Common myeloid progenitor, CD34-positive (primary cell): ENCODE measurements at regions not wholly inside any gene's neighbourhood (a gene's known extent, or its start where the extent isn't known, plus 50 kb on each side); places are given as distances from the start of the nearest gene placed in this dataset.

Experiments
- CTCF ChIA-PET: fragments of 350-600 bp; sonication (Branson Sonifier 250); formaldehyde crosslinking; loops from one replicate; lab custom pipeline; 2021; ENCODE audit warnings: antibody characterized with exemption; lab: Charles Lee
- POLR2A ChIA-PET: fragments of 350-600 bp; sonication (Branson Sonifier 250); formaldehyde crosslinking; loops from one replicate; lab custom pipeline; 2021; ENCODE audit warnings: antibody characterized with exemption; lab: Charles Lee
- DNase-seq, 3 donors: peaks; one replicate each; pipeline versions ENCODE4 v3.0.0 to v3.0.0-alpha.2; 2013
- H3K27ac ChIP-seq, 2 experiments: 1 replicate in 1 of 2; 2 replicates in 1 of 2; pipeline ENCODE4 v1.7.0; 2013; ENCODE audit warnings: inconsistent platforms in 2 of 2, low read length in 2 of 2, mild to moderate bottlenecking in 2 of 2, low read depth in 1 of 2, moderate library complexity in 1 of 2; ENCODE audit not compliant: severe bottlenecking in 2 of 2, insufficient read depth in 1 of 2, poor library complexity in 1 of 2
- H3K27me3 ChIP-seq, 5 experiments: replicated peaks in 2 of 5; 1 replicate in 3 of 5; 2 replicates in 2 of 5; pipeline versions ENCODE4 v1.6.1 to v1.7.0; 2013; ENCODE audit warnings: low read length in 4 of 5, mild to moderate bottlenecking in 2 of 5, moderate library complexity in 2 of 5, inconsistent platforms in 1 of 5; ENCODE audit not compliant: insufficient read depth in 5 of 5, control insufficient read depth in 4 of 5
- H3K36me3 ChIP-seq, 4 experiments: 1 replicate in 2 of 4; 2 replicates in 2 of 4; pipeline versions ENCODE4 v1.6.1 to v1.7.0; 2013; ENCODE audit warnings: low read length in 3 of 4, control low read depth in 1 of 4, mild to moderate bottlenecking in 1 of 4; ENCODE audit not compliant: control insufficient read depth in 4 of 4, insufficient read depth in 4 of 4
- H3K4me1 ChIP-seq, 4 experiments: 1 replicate in 3 of 4; 2 replicates in 1 of 4; pipeline versions ENCODE4 v1.6.1 to v1.7.1; 2013; ENCODE audit warnings: low read length in 3 of 4, mild to moderate bottlenecking in 3 of 4, control low read depth in 1 of 4, inconsistent platforms in 1 of 4, moderate library complexity in 1 of 4; ENCODE audit not compliant: control insufficient read depth in 4 of 4, insufficient read depth in 4 of 4; ENCODE audit errors: control extremely low read depth in 1 of 4
- H3K4me3 ChIP-seq, 7 experiments: 1 replicate in 4 of 7; 2 replicates in 3 of 7; pipeline versions ENCODE4 v1.5.1 to v1.7.0; 2013; ENCODE audit warnings: mild to moderate bottlenecking in 7 of 7, low read length in 6 of 7, moderate library complexity in 6 of 7, inconsistent platforms in 2 of 7, low read depth in 2 of 7, control low read depth in 1 of 7; ENCODE audit not compliant: insufficient read depth in 4 of 7, control insufficient read depth in 1 of 7; ENCODE audit errors: extremely low read depth in 1 of 7
- H3K9me3 ChIP-seq, 5 experiments: 1 replicate in 4 of 5; 2 replicates in 1 of 5; pipeline versions ENCODE4 v1.6.1 to v1.7.1; 2013; ENCODE audit warnings: low read length in 4 of 5, mild to moderate bottlenecking in 2 of 5, inconsistent platforms in 1 of 5, low read depth in 1 of 5, moderate library complexity in 1 of 5; ENCODE audit not compliant: control insufficient read depth in 4 of 5, insufficient read depth in 2 of 5; ENCODE audit errors: control extremely low read depth in 1 of 5
- WGBS: methylation state at CpG from one replicate; pipeline ENCODE4 v1.1.5; 2013; ENCODE audit not compliant: insufficient coverage; 5-methylcytosine and 5-hydroxymethylcytosine counted together

GRCh38 chr4:18566970-18567799, 545.6 kb upstream of the LCORL start:
- WGBS = 96% methylated on average over 3 of the region's 9 CpGs
- no peak for DNase-seq
- no peaks in the 10 kb centered on the region for H3K36me3 ChIP-seq
- H3K27me3 ChIP-seq = no peaks in the 10 kb centered on the region
- CTCF ChIA-PET = no interaction called here
- POLR2A ChIA-PET = no interaction called here
- H3K4me3 ChIP-seq = no peak overlapping the region
- no peaks in the 10 kb centered on the region for H3K9me3 ChIP-seq
- no peak overlapping the region for H3K27ac ChIP-seq
- no peaks in the 10 kb centered on the region for H3K4me1 ChIP-seq

GRCh38 chr4:18559492-18559891, 537.9 kb upstream of the LCORL start:
- H3K36me3 ChIP-seq = no peaks in the 10 kb centered on the region
- no peaks in the 10 kb centered on the region for H3K27me3 ChIP-seq
- H3K4me3 ChIP-seq = no peak overlapping the region
- no peak for DNase-seq
- ChIA-PET CTCF (no interaction called here), POLR2A (no interaction called here)
- WGBS = 100% methylated on average over 3 of the region's 3 CpGs
- H3K27ac ChIP-seq = no peak overlapping the region
- no peaks in the 10 kb centered on the region for H3K4me1 ChIP-seq
- peaks cover 0 to 5% (median 0%) of the 10 kb centered on the region in 5 experiments for H3K9me3 ChIP-seq

DNA sequence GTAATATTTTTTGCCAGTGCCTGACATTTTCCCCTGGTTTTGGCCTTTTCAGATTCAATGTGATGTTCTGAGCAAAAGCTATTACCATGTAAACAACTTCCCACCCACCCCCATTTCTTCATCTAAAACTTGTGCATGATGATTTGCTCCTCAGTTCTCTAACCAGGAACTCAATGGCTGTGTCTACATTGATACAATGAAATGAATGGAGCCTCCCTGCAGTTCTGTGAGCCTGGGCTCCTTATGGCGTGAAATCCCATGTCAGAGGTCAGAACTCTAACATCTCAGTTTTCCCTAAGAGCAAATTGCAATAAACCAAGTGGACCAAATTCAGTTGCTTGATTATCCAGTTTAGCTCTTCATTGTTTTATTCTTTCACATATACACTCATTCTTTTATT, 534.8 kb upstream of the LCORL start:
- no peak for DNase-seq
- Histone ChIP-seq H3K9me3 (peaks cover 0 to 5% (median 0%) of the 10 kb centered on the region in 5 experiments), H3K36me3 (no peaks in the 10 kb centered on the region), H3K27me3 (no peaks in the 10 kb centered on the region), H3K4me3 (no peak overlapping the region), H3K4me1 (no peaks in the 10 kb centered on the region), H3K27ac (no peak overlapping the region)
- 94% methylated on average over 1 of the region's 1 CpG for WGBS
- POLR2A ChIA-PET = no interaction called here
- CTCF ChIA-PET = no interaction called here

GRCh38 chr4:18540349-18540748, 518.8 kb upstream of the LCORL start:
- no peak for DNase-seq
- Histone ChIP-seq H3K27ac (no peak overlapping the region), H3K4me1 (no peaks in the 10 kb centered on the region), H3K27me3 (no peaks in the 10 kb centered on the region), H3K9me3 (peaks cover 0 to 1% (median 0%) of the 10 kb centered on the region in 5 experiments), H3K36me3 (no peaks in the 10 kb centered on the region), H3K4me3 (no peak overlapping the region)
- WGBS = no CpG with 5 or more reads among the region's 6 CpGs
- ChIA-PET POLR2A (no interaction called here), CTCF (interaction anchor here (1.7 kb wide), 1 partner anchor 15 kb away, joined by 3 read pairs; no protein-coding TSS in a partner anchor)

DNA sequence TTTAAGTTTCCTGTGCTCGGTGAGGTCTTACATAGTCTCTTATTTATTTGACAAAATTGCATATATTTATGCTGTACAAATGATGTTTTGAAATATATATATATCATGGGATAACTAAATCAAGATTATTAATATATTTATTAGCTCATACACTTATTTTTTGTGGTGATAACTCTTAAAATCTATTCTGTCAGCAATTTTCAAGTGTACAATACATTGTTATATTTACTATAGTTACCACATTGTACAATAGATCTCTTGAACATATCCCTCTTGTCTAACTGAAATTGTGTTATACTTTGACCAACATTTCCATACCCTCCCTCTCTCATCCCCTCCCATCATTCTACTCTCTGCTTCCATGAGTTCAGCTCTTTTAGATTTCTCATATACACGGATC, 516.6 kb upstream of the LCORL start:
- CTCF ChIA-PET = no interaction called here

DNA sequence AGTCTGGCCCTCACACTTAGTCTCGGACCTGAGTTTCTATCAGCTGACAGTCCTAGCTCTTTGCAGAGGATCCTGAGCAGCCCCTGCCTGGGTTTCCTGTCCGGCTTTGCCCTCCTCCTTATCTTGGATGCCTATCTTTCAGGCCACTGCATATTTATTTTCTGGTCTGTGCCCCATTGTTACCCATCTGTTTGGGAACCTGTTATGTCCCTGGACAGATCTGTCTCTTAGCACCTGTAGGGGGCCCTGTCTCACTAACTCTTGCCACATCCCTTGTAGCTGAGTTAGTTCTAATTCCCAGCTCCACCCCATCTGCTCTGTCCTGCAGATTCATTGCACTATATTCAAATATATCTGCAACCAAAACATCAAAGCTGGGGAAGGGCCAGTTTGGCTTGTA, 514.9 kb upstream of the LCORL start:
- H3K27me3 ChIP-seq = no peaks in the 10 kb centered on the region
- no peak overlapping the region for H3K27ac ChIP-seq
- H3K9me3 ChIP-seq = peaks cover 0 to 1% (median 0%) of the 10 kb centered on the region in 5 experiments
- ChIA-PET POLR2A (no interaction called here), CTCF (no interaction called here)
- WGBS = 56% methylated on average over 2 of the region's 2 CpGs
- no peaks in the 10 kb centered on the region for H3K4me1 ChIP-seq
- no peak overlapping the region for H3K4me3 ChIP-seq
- H3K36me3 ChIP-seq = no peaks in the 10 kb centered on the region
- no peak for DNase-seq

More for the DNA sequence above, 516.6 kb upstream of the LCORL start:
- no CpG with 5 or more reads among the region's 2 CpGs for WGBS
- POLR2A ChIA-PET = no interaction called here
- DNase-seq = no peak
- H3K9me3 ChIP-seq = peaks cover 0 to 1% (median 0%) of the 10 kb centered on the region in 5 experiments
- no peak overlapping the region for H3K27ac ChIP-seq
- no peaks in the 10 kb centered on the region for H3K4me1 ChIP-seq
- H3K4me3 ChIP-seq = no peak overlapping the region
- no peaks in the 10 kb centered on the region for H3K27me3 ChIP-seq
- no peaks in the 10 kb centered on the region for H3K36me3 ChIP-seq

DNA sequence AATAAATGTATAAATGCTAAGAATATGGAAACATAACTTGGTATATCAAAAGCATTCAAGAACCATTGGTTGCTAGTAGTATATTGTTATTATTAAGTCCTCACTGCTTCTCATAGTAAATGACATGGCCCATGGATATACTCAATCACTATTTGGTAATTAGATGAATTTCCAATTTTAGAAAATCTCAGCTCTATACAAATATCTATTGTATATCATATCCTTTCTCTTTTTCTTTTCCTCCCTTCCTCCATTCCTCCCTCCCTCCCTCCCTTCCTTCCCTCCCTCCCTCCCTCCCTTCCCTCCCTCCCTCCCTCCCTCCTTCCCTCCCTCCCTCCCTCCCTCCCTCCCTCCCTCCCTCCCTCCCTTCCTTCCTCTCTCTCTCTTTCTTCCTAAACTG, 514.4 kb upstream of the LCORL start:
- Histone ChIP-seq H3K4me3 (no peak overlapping the region), H3K27ac (no peak overlapping the region), H3K4me1 (no peaks in the 10 kb centered on the region), H3K9me3 (no peaks in the 10 kb centered on the region), H3K36me3 (no peaks in the 10 kb centered on the region), H3K27me3 (no peaks in the 10 kb centered on the region)
- no peak for DNase-seq
- ChIA-PET CTCF (no interaction called here), POLR2A (no interaction called here)
